RKO (cell line): ENCODE measurements at regions not wholly inside any gene's neighbourhood (a gene's known extent, or its start where the extent isn't known, plus 50 kb on each side); places are given as distances from the start of the nearest gene placed in this dataset.
"Not testable (repeated sequence)": the region's sequence is repeated elsewhere in the genome, so short reads cannot be mapped to it uniquely, and the experiment has no call there.

ENCODE experiments used
- DNase-seq: peaks from one replicate; pipeline ENCODE4 v3.0.0-alpha.2; 2016; ENCODE audit warnings: low spot score

DNA sequence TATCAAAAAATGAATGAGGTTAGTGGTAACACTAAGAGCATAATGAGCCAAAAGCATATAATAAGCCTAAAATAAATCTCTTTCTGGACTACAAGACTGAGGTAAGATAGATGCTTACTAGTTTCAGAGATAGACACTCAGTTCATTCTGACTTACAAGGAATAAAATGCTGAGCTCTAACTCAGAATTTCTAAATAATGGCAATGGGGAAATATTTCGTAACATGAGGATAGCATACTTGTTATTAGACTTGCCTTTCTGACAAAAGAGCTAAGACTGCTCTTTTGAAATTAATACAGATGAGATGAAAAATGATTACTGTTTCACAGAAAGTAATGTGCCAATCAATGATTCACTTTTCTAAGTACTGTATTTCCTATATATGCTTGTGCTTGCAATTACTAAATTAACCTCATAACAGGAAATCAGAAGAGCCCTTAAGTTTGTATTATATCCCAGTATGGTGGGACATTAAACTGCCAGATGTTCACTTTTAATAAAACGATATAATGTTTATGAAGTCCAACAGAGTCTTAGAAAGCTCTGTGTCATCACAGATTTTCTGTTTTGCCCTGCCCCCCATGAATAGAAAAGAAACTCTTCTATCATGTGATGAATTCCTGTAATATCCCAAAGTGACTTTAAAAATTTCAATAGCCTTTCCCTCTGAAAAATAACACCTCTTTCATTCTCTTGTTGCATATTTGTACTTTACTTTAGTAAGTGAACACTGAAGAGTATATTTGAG is 2771.0 kb upstream of the PCDH20 start:
- no peak for DNase-seq

DNA sequence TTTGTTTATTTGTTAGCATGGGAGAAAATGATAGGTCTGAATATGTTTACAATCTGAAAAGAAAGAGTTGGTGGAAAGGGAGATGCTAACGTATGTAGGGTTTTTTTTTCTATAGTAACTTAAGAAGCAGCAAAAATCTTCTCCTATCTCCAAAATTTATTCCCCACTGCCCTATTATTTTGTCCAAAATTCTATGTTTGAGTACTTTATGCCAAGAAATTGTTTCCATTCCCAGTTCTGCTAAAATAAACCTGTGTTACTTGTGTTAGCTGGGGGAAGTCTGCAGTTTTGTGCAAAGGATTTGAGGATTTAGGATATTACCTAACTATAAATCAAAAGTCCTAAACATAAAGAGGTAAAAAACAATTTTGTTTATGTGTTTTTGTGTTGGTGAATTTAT is 2770.4 kb upstream of the PCDH20 start:
- no peak for DNase-seq

- no peak for DNase-seq
Observed at GRCh38 chr13:64180756-64181155, 2765.1 kb upstream of the PCDH20 start.

GRCh38 chr13:64165826-64166225 is 2750.2 kb upstream of the PCDH20 start:
- DNase-seq: no peak

DNA sequence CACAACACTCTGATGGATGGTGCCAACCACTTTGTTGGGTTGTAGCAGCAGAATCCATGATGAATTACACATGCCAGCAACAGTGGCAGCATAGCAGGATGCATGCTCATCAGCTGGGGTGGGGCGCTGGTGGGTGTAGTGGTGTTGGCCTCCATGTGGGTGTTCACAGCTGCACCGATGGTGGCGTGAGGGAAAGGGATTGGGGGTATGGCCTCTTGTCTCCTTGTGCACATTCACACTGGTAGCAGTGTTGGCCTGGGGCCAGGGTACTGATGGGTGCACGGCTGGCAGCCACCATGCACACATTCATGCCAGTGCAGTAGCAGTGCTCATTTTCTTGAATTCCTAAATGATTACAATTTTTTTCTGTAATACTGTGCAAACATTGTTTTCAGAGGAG is 2748.8 kb upstream of the PCDH20 start:
- no peak for DNase-seq

DNA sequence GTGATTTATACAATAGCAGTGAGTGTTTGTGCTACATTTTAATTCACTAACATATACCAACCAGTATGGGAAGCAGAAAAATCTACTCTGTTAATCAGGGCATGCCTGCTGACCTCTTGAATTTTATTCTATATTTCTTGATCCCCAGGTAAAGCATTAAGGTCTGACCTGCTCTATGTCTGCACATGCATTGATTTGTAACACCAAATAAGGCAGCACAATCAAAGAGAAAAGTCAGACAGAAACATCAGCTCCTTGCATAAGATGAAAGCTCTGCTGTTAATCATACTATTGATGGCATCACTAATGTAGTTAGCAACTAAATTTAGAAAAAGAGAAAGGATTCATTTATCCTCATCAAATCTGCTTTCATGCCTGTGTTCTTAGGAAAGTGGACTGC is 2744.8 kb upstream of the PCDH20 start:
- DNase-seq: no peak

DNA sequence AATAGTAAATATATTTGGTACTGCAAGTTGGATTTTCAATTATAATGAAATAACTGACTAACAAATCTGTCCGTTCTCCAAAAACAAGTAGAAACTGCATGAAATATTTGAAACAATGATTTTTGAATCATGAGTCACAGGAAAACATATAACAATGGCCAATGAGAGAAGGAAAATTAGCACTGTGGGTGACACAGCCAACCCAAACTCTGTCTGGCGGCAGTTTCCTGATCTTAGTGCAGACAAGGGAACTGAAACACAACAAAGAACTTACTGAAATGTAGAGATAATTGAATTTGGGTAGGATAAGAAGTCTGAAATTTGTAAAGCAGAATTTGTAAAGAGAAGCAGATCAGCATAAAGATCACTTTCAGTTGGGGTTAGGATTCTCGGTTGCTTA is 2743.3 kb upstream of the PCDH20 start:
- DNase-seq: no peak

GRCh38 chr13:64154514-64154913 is 2738.9 kb upstream of the PCDH20 start:
- DNase-seq: peak; percentile 69

GRCh38 chr13:64130600-64130999 is 2715.0 kb upstream of the PCDH20 start:
- no peak for DNase-seq

GRCh38 chr13:64130171-64130570 is 2714.5 kb upstream of the PCDH20 start:
- DNase-seq: no peak

GRCh38 chr13:64127856-64128255 is 2712.2 kb upstream of the PCDH20 start:
- DNase-seq: no peak

- no peak for DNase-seq
Observed at GRCh38 chr13:64127192-64127591, 2711.5 kb upstream of the PCDH20 start.

DNA sequence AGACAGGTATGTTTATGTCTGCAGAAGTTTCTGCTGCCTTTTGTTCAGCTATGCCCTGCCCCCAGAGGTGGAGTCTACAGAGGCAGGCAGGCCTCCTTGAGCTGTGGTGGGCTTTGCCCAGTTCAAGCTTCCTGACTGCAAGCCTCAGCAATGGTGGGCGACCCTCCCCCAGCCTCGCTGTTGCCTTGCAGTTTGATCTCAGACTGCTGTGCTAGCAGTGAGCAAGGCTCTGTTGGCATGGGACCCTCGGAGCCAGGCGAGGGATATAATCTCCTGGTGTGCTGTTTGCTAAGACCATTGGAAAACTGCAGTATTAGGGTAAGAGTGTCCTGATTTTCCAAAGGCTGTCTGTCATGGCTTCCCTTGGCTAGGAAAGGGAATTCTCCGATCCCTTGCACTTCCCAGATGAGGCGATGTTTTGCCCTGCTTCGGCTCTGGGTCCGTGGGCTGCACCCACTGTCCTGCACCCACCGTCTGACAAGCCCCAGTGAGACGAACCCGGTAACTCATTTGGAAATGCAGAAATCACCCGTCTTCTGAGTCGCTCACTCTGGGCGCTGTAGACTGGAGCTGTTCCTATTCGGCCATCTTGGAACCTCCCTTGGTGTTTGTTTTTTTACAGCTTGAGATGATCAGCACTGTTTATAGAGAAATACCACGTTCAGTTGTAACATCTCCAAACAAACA is 2705.5 kb upstream of the PCDH20 start:
- not testable (repeated sequence) for DNase-seq

DNA sequence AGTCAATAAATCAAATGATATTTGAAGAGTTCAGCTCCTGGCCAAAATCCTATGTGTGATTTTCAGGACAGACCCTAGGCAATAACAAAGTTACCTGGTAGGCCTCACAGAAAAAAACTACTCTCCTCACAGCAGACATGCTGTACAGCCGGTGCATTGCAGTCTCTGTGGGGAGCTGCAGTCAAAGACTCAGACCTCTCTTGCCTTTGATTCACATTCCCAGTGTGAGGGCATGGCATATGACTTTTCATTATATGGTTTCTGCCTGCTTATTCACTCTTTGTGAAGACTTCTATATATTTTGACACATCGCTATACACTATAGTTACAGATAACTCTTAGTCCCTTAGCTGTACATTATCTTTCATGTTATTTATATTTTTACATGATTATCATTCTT is 2684.3 kb upstream of the PCDH20 start:
- no peak for DNase-seq

GRCh38 chr13:64090311-64090710 is 2674.7 kb upstream of the PCDH20 start:
- DNase-seq: no peak

DNA sequence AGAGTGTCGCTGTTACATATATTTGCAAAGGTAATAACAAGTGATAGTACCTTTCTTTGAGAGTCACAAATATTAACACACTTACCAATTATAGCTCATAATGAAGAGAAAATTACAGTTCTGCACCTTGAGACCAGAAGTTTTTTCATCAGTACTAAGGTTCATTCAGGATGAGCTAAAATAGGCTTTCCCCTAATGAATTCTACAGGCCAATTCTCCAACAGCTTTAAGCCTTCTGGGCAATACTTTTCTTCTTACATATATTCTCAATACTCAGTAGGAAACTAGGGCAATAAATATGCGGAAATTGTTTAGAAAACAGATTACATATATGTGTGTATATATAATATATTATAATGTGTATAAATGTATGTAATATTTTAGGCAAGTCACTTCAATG is 2672.8 kb upstream of the PCDH20 start:
- DNase-seq: no peak

DNA sequence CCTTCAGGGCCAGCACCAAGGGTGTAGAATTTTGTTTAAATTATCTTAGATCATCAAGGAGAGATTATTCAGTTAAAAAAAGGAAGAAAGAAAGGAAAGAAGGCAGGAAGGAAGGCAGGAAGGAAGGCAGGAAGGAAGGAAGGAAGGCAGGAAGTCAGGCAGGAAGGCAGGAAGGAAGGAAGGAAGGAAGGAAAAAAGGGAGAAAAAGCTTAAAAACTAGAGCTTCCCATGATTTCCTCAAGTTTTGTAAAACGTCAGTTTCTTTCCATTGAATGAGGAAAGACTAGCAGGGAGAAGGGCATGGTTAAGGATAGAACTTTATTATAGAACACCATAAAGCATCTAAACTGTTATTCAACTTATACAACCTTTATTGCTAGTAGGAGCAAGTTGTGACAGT is 2672.0 kb upstream of the PCDH20 start:
- DNase-seq: no peak

DNA sequence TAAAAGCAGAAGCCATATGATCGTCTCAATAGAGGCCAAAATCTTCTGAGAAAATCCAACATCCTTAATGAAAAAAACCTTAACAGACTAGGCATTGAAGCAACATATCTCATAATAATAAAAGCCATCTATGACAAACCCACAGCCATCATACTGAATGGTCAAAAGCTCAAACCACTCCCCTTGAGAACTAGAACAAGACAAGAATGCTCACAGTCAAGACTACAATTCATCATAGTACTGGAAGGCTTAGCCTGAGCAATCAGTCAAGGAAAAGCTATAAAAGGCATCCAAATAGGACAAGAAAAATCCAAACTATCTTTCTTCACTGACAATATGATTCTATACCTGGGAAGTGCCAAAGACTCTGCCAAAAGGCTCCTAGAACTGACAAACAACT is 2668.2 kb upstream of the PCDH20 start:
- DNase-seq: no peak

- no peak for DNase-seq
Observed at GRCh38 chr13:64083396-64083795, 2667.7 kb upstream of the PCDH20 start.

GRCh38 chr13:64078480-64078936 is 2662.9 kb upstream of the PCDH20 start:
- DNase-seq: no peak

GRCh38 chr13:64078025-64078424 is 2662.4 kb upstream of the PCDH20 start:
- no peak for DNase-seq

GRCh38 chr13:64077132-64077835 is 2661.6 kb upstream of the PCDH20 start:
- DNase-seq: not testable (repeated sequence)
